Non-pigmented ciliary epithelial cell (primary cell): ENCODE measurements at regions not wholly inside any gene's neighbourhood (a gene's known extent, or its start where the extent isn't known, plus 50 kb on each side); places are given as distances from the start of the nearest gene placed in this dataset.
A peak's percentile ranks its signal among the peaks of the same experiment; 100 is the strongest.
"Not testable (repeated sequence)": the region's sequence is repeated elsewhere in the genome, so short reads cannot be mapped to it uniquely, and the experiment has no call there.

Experiments
- DNase-seq: peaks from one replicate; pipeline ENCODE4 v3.0.0-alpha.2; 2010; ENCODE audit warnings: low read depth

DNA sequence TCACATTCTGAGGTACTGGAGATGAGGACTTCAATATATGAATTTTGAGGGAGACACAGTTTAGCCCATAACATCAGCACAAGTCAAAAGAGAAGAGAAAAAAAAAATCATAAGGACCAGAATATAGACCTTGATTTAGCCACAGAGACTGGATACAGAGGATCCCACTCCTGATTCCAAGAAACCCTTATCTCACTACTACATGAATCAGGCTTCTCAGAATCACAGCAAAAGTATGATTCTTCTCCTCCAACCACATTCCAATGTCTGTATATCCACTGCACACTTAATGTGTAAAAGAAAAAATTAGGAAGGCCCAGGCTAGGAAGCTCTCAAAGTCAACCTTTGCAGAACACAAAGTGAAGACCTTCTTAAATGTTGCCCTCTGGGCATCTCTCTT is 610.9 kb downstream of the DTWD2 start:
- no peak for DNase-seq

DNA sequence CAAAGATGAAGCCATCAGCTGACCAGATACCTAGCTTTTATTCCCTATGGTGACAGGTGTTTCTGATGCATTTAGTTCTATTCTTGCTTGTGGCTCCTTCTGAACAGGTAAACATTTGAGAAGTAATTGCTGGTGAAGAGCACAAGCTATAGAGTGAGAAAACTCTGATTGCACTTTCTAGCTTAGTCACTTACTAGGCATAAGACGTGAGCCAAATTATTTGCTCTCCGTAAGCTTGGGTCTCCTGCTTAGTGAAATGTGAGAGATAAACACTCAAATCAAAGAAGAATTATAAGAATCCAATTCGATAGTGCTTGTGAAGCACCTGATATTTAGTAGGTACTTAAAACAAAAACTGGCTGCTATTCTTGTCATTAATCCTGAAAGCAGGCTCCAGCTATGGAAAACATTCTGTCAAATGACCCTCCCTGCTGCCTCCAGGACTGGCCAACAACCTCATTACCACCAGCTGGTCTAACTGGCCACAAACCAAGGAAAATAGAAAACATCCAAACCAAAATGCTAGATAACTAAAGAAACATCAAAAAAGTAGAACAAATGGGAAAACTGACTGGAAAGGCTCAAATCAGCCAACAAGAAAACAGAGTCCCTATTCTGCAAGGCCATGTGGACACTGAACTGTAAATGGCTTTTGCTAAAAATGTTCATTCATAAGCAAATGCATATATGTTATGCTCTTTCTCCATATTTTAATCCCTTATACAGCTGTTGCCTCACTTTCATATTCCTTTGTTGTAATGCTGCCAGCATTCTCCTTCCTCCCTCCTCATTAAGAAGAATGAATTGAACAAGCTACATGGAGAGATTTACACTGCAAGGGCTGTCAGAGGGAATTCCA is 616.1 kb downstream of the DTWD2 start:
- no peak for DNase-seq

- no peak for DNase-seq
These were observed 621.9 kb downstream of the DTWD2 start for GRCh38 chr5:118366429-118366828.

DNA sequence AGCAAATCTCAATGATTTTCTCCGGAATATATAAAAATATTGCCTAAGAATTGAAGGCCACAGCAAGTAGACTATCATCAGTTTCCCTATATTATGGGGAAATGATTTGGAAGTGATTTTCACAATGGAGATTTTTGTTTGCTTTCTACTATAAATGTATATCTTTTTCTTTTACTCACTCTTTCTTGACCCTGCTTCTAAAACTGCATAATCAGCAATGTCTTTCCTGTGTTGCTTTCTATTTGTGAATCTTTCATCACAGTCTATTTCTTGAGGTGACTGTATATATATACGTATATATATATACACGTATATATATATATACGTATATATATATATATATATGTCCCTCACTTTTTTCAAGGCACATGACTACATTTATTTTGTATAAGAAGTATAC is 622.6 kb downstream of the DTWD2 start:
- DNase-seq = no peak

GRCh38 chr5:118354797-118355196 is 633.5 kb downstream of the DTWD2 start:
- no peak for DNase-seq

GRCh38 chr5:118353970-118354369 is 634.4 kb downstream of the DTWD2 start:
- DNase-seq = no peak

DNA sequence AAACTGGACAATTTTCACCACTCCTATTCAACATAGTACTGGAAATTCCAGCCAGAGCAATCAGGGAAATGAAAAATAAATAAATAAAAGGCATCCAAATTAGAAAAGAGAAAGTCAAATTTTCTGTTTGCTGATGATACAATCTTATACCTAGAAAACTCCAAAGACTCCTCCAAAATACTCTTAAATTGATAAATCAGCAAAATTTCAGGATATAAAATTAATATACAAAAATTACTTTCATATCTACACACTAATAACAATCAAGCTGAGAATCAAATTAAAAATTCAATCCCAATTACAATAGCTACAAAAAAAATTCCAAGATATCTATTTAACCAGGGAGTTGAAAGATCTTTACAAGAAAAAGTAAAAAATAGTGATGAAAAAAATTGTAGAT is 651.9 kb downstream of the DTWD2 start:
- no peak for DNase-seq

DNA sequence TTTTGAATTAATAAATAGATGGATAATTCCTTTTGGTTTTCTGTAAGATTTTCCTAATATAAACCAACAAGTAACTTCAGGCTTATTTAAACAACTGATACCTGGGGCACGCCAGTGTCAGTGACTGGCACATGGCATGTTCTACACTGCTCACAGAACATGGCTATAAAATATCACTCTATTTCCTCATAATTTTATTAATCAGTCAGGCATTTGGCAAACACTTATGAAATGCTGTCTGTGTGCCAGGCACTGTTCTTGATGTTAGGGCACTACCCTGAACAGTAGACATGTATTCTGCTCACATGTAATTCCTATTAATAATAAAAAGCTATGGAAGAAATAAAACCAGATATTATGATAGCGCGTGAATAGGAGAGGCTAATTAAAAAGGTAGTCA is 661.0 kb downstream of the DTWD2 start:
- no peak for DNase-seq

DNA sequence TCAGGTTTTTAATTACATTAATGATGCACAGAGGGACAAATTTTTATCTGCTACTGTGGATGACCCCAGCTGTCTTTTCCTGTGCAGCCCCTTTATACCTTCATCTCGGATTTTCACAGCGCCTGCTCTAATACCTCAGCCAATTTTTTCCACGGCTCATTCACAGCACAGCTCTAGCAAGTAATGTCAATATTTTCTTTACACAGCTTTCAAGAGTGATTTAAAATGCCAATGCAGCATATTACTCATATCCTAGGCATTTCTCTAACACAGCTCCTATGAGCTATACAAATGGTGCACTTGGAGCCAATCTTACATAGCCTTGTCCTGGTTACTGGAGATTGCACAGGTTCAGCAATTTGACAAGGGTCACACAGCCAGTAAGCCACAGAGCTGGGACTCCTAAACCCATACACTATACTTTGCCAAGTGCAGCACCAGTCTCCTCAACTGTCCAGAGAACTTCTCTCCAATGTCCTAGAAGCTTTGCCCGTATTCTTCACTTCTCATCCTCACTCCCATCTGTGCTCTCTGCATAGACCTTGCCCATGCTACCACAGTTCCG is 661.8 kb downstream of the DTWD2 start:
- peak; percentile 18 for DNase-seq

- DNase-seq = no peak
These were observed 662.4 kb downstream of the DTWD2 start for GRCh38 chr5:118325931-118326330.

DNA sequence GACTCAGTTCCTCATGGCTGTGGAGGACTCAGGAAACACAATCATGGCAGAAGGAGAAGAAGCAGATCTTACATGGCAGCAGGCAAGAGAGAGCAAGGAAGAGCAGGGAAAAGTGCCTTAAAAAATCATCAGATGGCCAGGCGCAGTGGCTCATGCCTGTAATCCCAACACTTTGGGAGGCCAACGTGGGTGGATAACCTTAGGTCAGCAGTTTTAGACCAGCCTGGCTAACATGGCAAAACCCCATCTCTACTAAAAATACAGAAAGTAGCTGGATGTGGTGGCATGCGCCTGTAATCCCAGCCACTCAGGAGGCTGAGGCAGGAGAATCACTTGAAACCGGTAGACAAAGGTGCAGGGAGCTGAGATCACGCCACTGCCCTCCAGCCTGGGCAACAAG is 664.6 kb downstream of the DTWD2 start:
- not testable (repeated sequence) for DNase-seq

DNA sequence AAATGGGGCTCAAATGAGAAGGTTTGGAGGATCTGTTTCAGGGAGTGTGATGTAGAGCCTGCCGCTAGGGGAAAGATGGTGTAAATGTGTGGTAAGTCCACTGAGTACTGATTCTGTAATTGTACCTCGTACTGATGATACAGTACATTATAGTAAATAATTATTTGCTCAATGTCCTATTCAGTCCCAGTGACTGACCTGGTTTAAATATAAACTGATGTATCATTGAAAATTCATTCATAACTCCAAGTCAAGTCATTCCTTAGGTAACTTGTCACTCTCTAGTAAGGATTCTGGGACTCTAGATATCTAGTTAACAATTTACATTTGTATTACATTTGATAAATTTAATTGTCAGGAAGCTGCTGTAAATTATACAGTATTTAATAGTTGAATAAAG is 667.3 kb downstream of the DTWD2 start:
- no peak for DNase-seq

- no peak for DNase-seq
These were observed 668.2 kb downstream of the DTWD2 start for GRCh38 chr5:118320121-118320520.

DNA sequence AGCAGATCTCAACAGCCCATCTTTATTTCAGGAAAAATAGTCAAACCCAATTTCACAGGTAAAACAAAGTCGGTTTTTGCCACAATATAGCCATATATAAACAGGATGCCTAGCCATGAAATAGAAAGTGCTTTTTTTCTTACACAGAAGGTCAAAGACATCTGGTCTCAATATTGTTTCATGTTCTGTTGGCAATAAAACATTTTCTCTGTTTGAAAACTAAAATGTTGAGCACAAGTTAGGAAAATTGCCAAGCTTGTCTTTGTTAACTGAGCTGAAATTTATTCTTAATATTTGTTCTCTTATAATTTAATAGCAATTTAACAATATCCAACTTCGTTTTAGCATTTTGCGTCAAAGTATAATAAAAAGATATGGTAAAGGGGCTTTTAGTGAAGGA is 673.4 kb downstream of the DTWD2 start:
- no peak for DNase-seq

DNA sequence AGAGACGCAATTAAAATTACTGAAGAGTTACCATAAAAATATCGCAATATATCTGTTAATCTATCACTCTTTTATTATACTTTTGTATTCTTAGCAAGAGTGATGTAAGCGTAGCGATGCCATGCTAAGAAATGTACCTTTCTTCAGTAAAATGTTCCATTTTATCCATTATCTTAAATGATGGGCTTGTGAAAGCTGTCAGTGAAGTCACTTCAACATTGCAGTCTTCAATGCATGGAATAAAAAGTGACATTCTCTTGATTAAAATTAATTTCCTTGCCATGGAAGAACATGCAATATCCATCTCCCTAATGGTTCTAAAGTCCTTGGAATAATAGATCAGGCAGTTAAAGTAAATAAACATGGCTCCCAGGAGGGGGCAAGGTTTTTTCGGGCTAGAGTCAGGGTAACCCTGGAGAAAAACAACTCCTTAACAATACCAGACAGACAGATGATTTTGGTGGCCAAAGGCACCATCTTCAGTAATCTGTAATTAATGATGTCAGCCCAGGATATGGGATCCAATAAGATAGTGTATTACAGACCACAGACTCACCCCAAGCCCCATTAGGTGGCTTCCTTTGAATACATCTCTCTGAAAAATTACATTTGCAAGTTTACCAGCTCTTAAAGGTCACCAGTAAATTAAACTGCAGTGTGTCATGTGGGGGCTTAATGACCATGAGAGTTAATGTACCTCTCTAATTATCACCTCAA is 677.1 kb downstream of the DTWD2 start:
- DNase-seq = no peak

GRCh38 chr5:118310401-118310800 is 677.9 kb downstream of the DTWD2 start:
- no peak for DNase-seq

DNA sequence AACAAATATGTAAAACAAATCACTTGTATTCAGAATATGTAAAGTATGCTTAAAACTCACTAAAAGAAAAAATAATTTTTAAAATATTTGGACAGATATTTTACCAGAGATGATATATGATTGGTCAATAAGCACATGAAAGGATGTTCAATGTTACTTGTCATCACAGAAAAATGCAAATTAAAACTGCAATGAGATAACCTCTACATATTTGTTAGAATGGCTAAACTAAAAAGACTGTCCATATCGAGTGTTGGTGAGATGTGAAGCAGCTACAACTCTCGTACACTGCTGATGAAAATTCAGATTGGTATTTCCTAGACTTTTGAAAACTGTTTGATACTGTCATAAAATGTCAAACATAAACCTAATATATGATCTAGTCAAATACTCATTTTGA is 685.1 kb downstream of the DTWD2 start:
- no peak for DNase-seq

DNA sequence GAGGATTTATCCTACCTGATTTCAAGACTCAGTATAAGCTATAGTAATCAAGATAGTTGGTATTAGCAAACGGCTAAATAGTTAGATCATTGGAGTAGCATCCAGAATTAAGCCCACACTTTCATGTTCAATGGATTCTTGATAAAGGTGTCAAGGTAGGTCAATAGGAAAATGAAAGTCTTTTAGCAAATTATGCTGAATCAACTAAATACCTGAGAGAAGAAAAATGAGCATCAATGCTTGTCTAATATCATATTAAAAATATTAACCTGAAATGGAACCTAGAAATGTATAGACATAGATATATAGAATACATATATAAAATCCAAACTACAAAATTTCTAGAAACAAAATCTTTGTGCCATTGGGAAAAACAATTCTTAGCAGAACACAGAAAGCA is 685.6 kb downstream of the DTWD2 start:
- no peak for DNase-seq

- DNase-seq = no peak
These were observed 686.7 kb downstream of the DTWD2 start for GRCh38 chr5:118301696-118302095.

DNA sequence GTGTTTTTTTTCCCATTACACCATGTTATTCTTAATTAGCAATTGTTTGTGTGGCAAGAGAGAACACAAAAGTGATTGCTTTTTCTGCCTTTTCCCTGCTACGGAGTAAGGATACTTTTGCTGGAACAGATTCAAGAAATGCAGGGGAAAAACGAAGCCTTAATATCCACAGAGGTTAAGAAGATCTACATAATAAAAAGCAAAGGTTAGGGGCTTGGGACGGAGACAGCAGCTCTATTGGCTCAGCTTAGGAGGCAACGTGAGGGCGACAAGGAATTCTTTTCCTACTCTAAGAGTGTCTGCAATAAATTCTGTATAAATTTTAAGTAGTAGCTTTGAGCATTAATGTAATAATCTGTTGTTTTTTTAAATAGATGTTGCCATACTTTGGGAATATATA is 693.3 kb downstream of the DTWD2 start:
- DNase-seq = no peak

DNA sequence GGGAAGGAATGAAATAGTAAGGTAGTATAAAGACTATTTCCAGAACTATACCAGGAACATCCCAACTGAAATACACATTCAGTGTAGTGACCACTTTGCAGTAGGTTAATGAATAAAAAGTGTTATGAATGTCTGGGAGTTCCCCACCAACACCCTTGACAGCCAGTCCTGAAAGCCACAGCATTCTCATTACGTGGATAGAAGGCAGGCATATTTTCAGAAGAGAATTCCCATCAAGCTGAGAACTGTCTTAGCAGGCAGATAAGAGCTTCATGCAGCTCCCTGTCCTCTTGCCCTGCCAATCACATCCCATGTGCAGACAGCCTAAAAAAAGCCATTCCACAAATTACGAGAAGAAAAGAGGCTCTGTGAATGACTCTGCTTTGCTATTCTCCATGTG is 695.0 kb downstream of the DTWD2 start:
- DNase-seq = no peak

DNA sequence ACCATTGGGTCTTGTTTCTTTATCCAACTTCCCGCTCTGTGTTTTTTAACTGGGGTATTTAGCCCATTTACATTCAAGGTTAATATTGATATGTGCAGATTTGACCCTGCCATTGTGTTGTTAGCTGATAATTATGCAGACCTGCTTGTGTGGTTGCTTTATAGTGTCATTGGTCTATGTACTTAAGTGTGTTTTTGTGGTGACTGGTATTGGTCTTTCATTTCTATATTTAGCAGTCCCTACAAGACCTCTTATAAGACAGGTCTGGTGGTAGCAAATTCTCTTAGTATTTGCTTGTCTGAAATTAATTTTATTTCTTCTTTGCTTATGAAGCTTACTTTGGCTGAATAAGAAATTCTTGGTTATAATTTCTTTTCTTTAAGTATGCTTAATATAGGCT is 698.1 kb downstream of the DTWD2 start:
- no peak for DNase-seq

GRCh38 chr5:118284230-118284629 is 704.1 kb downstream of the DTWD2 start:
- not testable (repeated sequence) for DNase-seq
